DND-41 (cell line): ENCODE measurements at regions not wholly inside any gene's neighbourhood (a gene's known extent, or its start where the extent isn't known, plus 50 kb on each side); places are given as distances from the start of the nearest gene placed in this dataset.

ENCODE experiments used
- ATAC-seq: fragments of 200-7000 bp; cut with Tn5 transposase; 3 replicates; pipeline ENCODE4 v1.9.1; 2021; ENCODE audit warnings: low read depth; ENCODE audit not compliant: insufficient read depth
- DNase-seq: peaks from one replicate; pipeline ENCODE4 v3.0.0-alpha.2; 2020
- H2AFZ ChIP-seq: 2 replicates; pipeline ENCODE4 v1.6.0; 2012; ENCODE audit warnings: low read depth, low read length
- H3K27ac ChIP-seq: 2 replicates; pipeline ENCODE4 v1.5.1; 2012; ENCODE audit warnings: low read length, inconsistent platforms
- H3K27me3 ChIP-seq: fragments of 200-600 bp; sonication (generic); 2 replicates; pipeline ENCODE4 v1.6.0; 2012; ENCODE audit warnings: low read length, mild to moderate bottlenecking, inconsistent platforms; ENCODE audit not compliant: insufficient read depth, poor library complexity
- H3K36me3 ChIP-seq: 2 replicates; pipeline ENCODE4 v1.5.1; 2012; ENCODE audit warnings: low read length, inconsistent platforms; ENCODE audit not compliant: insufficient read depth
- H3K4me1 ChIP-seq: 2 replicates; pipeline ENCODE4 v1.5.1; 2012; ENCODE audit warnings: mild to moderate bottlenecking, low read length; ENCODE audit not compliant: insufficient read depth
- H3K4me2 ChIP-seq: 2 replicates; pipeline ENCODE4 v1.6.0; 2012; ENCODE audit warnings: mild to moderate bottlenecking, moderate library complexity, low read length, inconsistent platforms; ENCODE audit not compliant: insufficient read depth
- H3K4me3 ChIP-seq, 2 experiments: fragments of 200-600 bp in 1 of 2; shearing (Covaris generic) in 1 of 2; 2 replicates each; pipeline ENCODE4 v1.5.1; 2012 to 2016; ENCODE audit warnings: inconsistent platforms in 2 of 2, low read length in 2 of 2, mild to moderate bottlenecking in 2 of 2, low read depth in 1 of 2, moderate library complexity in 1 of 2
- H3K79me2 ChIP-seq: 2 replicates; pipeline ENCODE4 v1.6.0; 2012; ENCODE audit warnings: low read length, inconsistent platforms; ENCODE audit not compliant: insufficient read depth
- H3K9ac ChIP-seq: 2 replicates; pipeline ENCODE4 v1.6.0; 2012; ENCODE audit warnings: low read depth, mild to moderate bottlenecking, inconsistent platforms, low read length, moderate library complexity
- H3K9me3 ChIP-seq: 2 replicates; pipeline ENCODE4 v1.5.1; 2012; ENCODE audit warnings: low read length, moderate library complexity, mild to moderate bottlenecking, inconsistent platforms; ENCODE audit not compliant: insufficient read depth, severe bottlenecking
- H4K20me1 ChIP-seq: 2 replicates; pipeline ENCODE4 v1.6.0; 2012; ENCODE audit warnings: low read length; ENCODE audit not compliant: insufficient read depth
- EZH2 ChIP-seq: IDR thresholded peaks from 3 replicates; pipeline ENCODE4 v1.6.1; 2012; ENCODE audit warnings: borderline replicate concordance, low read depth, mild to moderate bottlenecking, moderate library complexity, low read length, inconsistent platforms; ENCODE audit not compliant: severe bottlenecking
- TF ChIP-seq, protein P1 (sequence below): IDR thresholded peaks from 2 replicates; pipeline ENCODE4 v1.5.1; 2012; ENCODE audit warnings: borderline replicate concordance, low read length, moderate library complexity, mild to moderate bottlenecking; ENCODE audit not compliant: poor library complexity, severe bottlenecking; ENCODE audit errors: extremely low read depth

DNA sequence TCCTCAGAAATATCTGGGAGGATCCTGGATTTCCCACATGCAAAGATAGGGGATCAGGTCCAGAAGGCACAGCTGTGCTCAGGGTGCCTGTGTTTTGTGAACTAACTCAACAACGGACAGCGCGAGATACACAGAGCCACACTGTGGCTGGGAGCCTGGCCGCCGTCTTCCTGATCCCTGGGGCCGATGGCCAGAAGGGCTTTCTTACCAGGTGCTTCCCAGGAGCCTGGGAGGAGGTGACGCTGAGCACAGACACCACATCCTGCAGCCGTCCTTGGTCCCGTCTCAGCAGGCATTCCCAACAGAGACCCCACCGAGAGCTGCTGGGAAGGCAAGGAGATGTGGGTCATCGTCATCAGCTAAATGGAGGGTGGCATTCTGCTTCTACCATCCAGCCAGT is 144.6 kb upstream of the AFDN start:
- H3K4me2 ChIP-seq, result no peak overlapping the region
- no peak for TF ChIP-seq EZH2
- TF ChIP-seq, protein P1, sequence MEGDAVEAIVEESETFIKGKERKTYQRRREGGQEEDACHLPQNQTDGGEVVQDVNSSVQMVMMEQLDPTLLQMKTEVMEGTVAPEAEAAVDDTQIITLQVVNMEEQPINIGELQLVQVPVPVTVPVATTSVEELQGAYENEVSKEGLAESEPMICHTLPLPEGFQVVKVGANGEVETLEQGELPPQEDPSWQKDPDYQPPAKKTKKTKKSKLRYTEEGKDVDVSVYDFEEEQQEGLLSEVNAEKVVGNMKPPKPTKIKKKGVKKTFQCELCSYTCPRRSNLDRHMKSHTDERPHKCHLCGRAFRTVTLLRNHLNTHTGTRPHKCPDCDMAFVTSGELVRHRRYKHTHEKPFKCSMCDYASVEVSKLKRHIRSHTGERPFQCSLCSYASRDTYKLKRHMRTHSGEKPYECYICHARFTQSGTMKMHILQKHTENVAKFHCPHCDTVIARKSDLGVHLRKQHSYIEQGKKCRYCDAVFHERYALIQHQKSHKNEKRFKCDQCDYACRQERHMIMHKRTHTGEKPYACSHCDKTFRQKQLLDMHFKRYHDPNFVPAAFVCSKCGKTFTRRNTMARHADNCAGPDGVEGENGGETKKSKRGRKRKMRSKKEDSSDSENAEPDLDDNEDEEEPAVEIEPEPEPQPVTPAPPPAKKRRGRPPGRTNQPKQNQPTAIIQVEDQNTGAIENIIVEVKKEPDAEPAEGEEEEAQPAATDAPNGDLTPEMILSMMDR, result no peak
- H3K27me3 ChIP-seq, result no peaks in the 10 kb centered on the region
- no peak overlapping the region for H2AFZ ChIP-seq
- no peak overlapping the region for H3K9ac ChIP-seq
- no peaks in the 10 kb centered on the region for H3K79me2 ChIP-seq
- no peaks in the 10 kb centered on the region for H4K20me1 ChIP-seq
- no peak for DNase-seq
- no peaks in the 10 kb centered on the region for H3K36me3 ChIP-seq
- H3K9me3 ChIP-seq, result no peaks in the 10 kb centered on the region
- H3K4me3 ChIP-seq, result no peak overlapping the region
- ATAC-seq, result no peak
- H3K4me1 ChIP-seq, result no peaks in the 10 kb centered on the region
- no peak overlapping the region for H3K27ac ChIP-seq

GRCh38 chr6:167682546-167683027 is 144.1 kb upstream of the AFDN start:
- Histone ChIP-seq H3K9ac (no peak overlapping the region), H3K36me3 (no peaks in the 10 kb centered on the region), H4K20me1 (no peaks in the 10 kb centered on the region), H3K79me2 (no peaks in the 10 kb centered on the region), H3K27me3 (no peaks in the 10 kb centered on the region), H3K9me3 (no peaks in the 10 kb centered on the region), H3K27ac (no peak overlapping the region), H3K4me3 (no peak overlapping the region), H3K4me1 (no peaks in the 10 kb centered on the region), H2AFZ (no peak overlapping the region), H3K4me2 (no peak overlapping the region)
- ATAC-seq, result no peak
- TF ChIP-seq, protein P1, result no peak
- TF ChIP-seq EZH2, result no peak
- DNase-seq, result no peak

DNA sequence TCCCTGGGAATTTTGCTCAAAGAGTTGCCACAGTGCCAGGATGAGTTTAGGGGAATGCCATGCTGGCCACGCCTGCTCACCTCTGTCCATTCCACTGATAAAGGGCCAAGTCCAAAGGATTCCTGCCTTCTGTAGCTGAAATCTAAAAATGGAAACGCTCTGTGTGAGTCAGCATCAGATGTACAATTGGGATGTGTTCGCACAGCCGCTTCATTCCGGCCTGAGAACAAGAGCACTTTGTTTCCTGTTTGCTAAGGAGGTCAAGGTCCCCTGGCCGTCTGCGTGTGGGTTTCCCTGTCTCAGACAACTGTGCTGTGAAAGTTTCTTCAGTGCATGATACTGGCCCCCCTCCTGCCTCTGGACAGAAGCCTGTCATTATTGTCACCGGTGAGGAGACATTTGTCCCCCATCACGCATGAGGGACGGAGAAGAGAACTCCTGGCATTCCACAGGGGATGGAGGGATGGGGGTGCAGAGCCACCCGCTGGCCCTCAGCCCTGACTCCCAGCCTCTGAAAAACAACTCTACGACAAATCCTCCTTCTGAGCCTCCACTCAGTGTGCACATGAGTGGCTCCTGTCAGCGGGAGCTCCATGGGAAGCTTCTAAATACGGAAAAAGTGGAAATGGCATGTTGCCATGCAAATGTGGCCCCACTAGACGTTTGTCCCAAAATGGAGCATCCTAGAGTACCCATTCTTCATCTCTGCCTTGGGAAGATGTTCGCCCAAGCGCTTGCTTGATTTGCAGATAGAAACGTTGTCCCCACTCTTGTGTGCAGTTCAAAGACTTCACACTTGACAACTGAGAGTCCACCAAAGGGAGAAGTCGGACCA is 143.5 kb upstream of the AFDN start:
- no peak for DNase-seq
- no peaks in the 10 kb centered on the region for H3K4me1 ChIP-seq

More for the DNA sequence above, 143.5 kb upstream of the AFDN start:
- Histone ChIP-seq H4K20me1 (no peaks in the 10 kb centered on the region), H3K36me3 (no peaks in the 10 kb centered on the region), H3K4me2 (no peak overlapping the region), H3K27me3 (no peaks in the 10 kb centered on the region), H3K27ac (no peak overlapping the region), H3K9ac (no peak overlapping the region), H2AFZ (no peak overlapping the region), H3K79me2 (no peaks in the 10 kb centered on the region), H3K9me3 (no peaks in the 10 kb centered on the region), H3K4me3 (no peak overlapping the region)
- ATAC-seq, result no peak
- no peak for TF ChIP-seq EZH2
- TF ChIP-seq, protein P1, result no peak
